WTC11 (cell line): ENCODE measurements at regions not wholly inside any gene's neighbourhood (a gene's known extent, or its start where the extent isn't known, plus 50 kb on each side); places are given as distances from the start of the nearest gene placed in this dataset.

Source experiments
- ATF1 ChIP-seq: sonication (generic); formaldehyde crosslinking; IDR thresholded peaks from 2 replicates; pipeline ENCODE4 v1.8.1; 2023; ENCODE audit warnings: mild to moderate bottlenecking, moderate library complexity, missing genetic modification reagents
- CREB1 ChIP-seq: sonication (generic); formaldehyde crosslinking; IDR thresholded peaks from 2 replicates; pipeline ENCODE4 v1.8.0; 2023; ENCODE audit warnings: mild to moderate bottlenecking, missing genetic modification reagents
- KAT7 ChIP-seq: sonication (generic); formaldehyde crosslinking; IDR thresholded peaks from 2 replicates; pipeline ENCODE4 v1.8.1; 2023; ENCODE audit warnings: missing genetic modification reagents, mild to moderate bottlenecking, borderline replicate concordance
- MYBL2 ChIP-seq: sonication (generic); formaldehyde crosslinking; IDR thresholded peaks from 2 replicates; pipeline ENCODE4 v1.8.1; 2023; ENCODE audit warnings: mild to moderate bottlenecking, moderate library complexity, missing genetic modification reagents
- NFYB ChIP-seq: sonication (generic); formaldehyde crosslinking; conservative IDR thresholded peaks from 2 replicates; pipeline ENCODE4 v1.8.0; 2022; ENCODE audit warnings: low read depth, missing genetic modification reagents
- NR1H2 ChIP-seq: sonication (generic); formaldehyde crosslinking; IDR thresholded peaks from 2 replicates; pipeline ENCODE4 v1.9.0; 2021; ENCODE audit warnings: mild to moderate bottlenecking, moderate library complexity, missing genetic modification reagents
- NR3C1 ChIP-seq: sonication (generic); formaldehyde crosslinking; conservative IDR thresholded peaks from 2 replicates; pipeline ENCODE4 v1.8.1; 2023; ENCODE audit warnings: low read depth, mild to moderate bottlenecking, missing genetic modification reagents
- SMAD3 ChIP-seq: sonication (generic); formaldehyde crosslinking; IDR thresholded peaks from 2 replicates; pipeline ENCODE4 v1.8.0; 2022; ENCODE audit warnings: missing genetic modification reagents, mild to moderate bottlenecking, borderline replicate concordance
- SP1 ChIP-seq: sonication (generic); formaldehyde crosslinking; conservative IDR thresholded peaks from 2 replicates; pipeline ENCODE4 v1.8.1; 2022; ENCODE audit warnings: missing genetic modification reagents
- TEAD4 ChIP-seq: sonication (generic); formaldehyde crosslinking; IDR thresholded peaks from 2 replicates; pipeline ENCODE4 v1.8.0; 2022; ENCODE audit warnings: mild to moderate bottlenecking, missing genetic modification reagents
- TP53 ChIP-seq: sonication (generic); formaldehyde crosslinking; IDR thresholded peaks from 2 replicates; pipeline ENCODE4 v1.8.1; 2023; ENCODE audit warnings: mild to moderate bottlenecking, missing genetic modification reagents
- TF ChIP-seq, protein P1 (sequence below): sonication (generic); formaldehyde crosslinking; IDR thresholded peaks from 2 replicates; pipeline ENCODE4 v1.8.1; 2023; ENCODE audit warnings: mild to moderate bottlenecking, missing genetic modification reagents
- TF ChIP-seq, protein P2 (sequence below): fragments of 200-600 bp; IDR thresholded peaks from 2 replicates; pipeline ENCODE4 v1.8.0; 2022; ENCODE audit warnings: antibody characterized with exemption
- TF ChIP-seq, protein P3 (sequence below): sonication (generic); formaldehyde crosslinking; IDR thresholded peaks from 2 replicates; pipeline ENCODE4 v1.8.1; 2023; ENCODE audit warnings: mild to moderate bottlenecking, missing genetic modification reagents, moderate library complexity

DNA sequence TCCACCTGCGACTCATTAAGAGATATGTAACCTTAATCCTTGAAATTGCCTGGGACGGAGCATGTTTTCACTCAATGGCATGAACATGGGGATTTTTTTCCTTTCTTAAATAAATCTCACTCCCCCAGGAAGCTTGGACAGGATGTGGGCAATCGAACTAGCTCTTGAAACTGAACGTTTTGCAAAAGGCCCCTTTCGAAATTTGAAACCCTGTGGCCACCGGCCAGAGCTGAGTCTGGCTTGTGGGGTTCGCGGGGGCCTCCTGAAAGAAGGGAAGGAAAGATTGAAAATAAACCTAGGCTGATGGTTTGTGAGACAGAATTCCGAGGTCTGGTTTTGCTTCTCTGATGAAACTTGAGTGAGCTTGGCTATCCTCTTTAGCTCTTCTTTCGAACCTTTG, 101.4 kb upstream of the RTL1 start:
- no peak for TF ChIP-seq NR1H2 (CRISPR knock-in tag)
- TF ChIP-seq, protein P1, sequence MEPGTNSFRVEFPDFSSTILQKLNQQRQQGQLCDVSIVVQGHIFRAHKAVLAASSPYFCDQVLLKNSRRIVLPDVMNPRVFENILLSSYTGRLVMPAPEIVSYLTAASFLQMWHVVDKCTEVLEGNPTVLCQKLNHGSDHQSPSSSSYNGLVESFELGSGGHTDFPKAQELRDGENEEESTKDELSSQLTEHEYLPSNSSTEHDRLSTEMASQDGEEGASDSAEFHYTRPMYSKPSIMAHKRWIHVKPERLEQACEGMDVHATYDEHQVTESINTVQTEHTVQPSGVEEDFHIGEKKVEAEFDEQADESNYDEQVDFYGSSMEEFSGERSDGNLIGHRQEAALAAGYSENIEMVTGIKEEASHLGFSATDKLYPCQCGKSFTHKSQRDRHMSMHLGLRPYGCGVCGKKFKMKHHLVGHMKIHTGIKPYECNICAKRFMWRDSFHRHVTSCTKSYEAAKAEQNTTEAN = no peak
- TF ChIP-seq SP1 (CRISPR knock-in tag) = no peak
- TF ChIP-seq, protein P2, sequence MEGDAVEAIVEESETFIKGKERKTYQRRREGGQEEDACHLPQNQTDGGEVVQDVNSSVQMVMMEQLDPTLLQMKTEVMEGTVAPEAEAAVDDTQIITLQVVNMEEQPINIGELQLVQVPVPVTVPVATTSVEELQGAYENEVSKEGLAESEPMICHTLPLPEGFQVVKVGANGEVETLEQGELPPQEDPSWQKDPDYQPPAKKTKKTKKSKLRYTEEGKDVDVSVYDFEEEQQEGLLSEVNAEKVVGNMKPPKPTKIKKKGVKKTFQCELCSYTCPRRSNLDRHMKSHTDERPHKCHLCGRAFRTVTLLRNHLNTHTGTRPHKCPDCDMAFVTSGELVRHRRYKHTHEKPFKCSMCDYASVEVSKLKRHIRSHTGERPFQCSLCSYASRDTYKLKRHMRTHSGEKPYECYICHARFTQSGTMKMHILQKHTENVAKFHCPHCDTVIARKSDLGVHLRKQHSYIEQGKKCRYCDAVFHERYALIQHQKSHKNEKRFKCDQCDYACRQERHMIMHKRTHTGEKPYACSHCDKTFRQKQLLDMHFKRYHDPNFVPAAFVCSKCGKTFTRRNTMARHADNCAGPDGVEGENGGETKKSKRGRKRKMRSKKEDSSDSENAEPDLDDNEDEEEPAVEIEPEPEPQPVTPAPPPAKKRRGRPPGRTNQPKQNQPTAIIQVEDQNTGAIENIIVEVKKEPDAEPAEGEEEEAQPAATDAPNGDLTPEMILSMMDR = no peak
- TF ChIP-seq, protein P3, sequence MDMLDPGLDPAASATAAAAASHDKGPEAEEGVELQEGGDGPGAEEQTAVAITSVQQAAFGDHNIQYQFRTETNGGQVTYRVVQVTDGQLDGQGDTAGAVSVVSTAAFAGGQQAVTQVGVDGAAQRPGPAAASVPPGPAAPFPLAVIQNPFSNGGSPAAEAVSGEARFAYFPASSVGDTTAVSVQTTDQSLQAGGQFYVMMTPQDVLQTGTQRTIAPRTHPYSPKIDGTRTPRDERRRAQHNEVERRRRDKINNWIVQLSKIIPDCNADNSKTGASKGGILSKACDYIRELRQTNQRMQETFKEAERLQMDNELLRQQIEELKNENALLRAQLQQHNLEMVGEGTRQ (CRISPR knock-in tag) = no peak
- no peak for TF ChIP-seq TEAD4 (CRISPR knock-in tag)
- no peak for TF ChIP-seq SMAD3
- no peak for TF ChIP-seq KAT7
- TF ChIP-seq MYBL2 (CRISPR knock-in tag) = no peak
- TF ChIP-seq CREB1 (CRISPR knock-in tag) = no peak
- TF ChIP-seq NFYB (CRISPR knock-in tag) = no peak
- TF ChIP-seq ATF1 (CRISPR knock-in tag) = no peak
- no peak for TF ChIP-seq TP53
- no peak for TF ChIP-seq NR3C1 (CRISPR knock-in tag)
